NCI-H345 treated with DMSO at 0.1 percent for 48 hours (cell line): ENCODE measurements at regions not wholly inside any gene's neighbourhood (a gene's known extent, or its start where the extent isn't known, plus 50 kb on each side); places are given as distances from the start of the nearest gene placed in this dataset.

Experiments used
- DNase-seq: peaks from one replicate; lab custom pipeline; 2025; ENCODE audit not compliant: unreplicated experiment; lab: John Stamatoyannopoulos, UW

DNA sequence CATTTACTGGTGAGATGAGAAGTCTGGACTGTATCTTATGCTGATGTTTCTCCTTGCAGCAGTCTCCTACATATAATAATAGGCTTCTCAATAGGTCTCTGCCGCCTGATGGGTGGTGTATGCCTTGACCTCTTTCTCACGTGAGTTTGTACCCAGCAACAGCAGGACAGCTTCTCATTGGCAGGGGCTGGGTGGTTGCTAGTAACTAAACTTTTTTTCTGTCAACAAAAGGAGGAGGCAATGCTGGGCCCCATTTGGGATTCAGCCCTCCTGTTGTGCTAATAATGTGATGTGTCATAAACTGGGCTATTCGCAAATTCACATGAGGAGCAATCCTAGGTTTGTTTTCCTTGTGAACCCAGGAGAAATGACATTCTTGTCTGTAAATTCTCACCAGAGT lies 533.6 kb downstream of the GATA3 start:
- DNase-seq = no peak

DNA sequence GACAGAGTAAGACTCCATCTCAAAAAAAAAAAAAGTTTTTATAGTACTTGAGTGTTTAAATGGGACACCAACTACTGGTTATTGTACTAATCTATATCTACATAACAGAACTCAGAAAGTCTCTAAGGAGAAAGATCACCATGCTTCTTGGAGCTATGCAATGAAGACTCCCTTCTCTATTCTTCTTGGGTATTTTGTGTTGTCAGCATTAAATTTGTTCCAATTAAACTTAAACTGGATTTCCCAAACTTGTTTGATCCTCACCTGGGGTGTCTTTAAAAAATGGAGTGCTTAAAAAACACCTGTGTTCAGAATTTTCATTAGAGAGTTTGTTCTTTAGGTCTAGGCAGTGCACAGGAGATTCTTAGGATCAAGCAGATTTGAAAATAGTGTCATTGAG lies 536.0 kb downstream of the GATA3 start:
- DNase-seq = no peak

DNA sequence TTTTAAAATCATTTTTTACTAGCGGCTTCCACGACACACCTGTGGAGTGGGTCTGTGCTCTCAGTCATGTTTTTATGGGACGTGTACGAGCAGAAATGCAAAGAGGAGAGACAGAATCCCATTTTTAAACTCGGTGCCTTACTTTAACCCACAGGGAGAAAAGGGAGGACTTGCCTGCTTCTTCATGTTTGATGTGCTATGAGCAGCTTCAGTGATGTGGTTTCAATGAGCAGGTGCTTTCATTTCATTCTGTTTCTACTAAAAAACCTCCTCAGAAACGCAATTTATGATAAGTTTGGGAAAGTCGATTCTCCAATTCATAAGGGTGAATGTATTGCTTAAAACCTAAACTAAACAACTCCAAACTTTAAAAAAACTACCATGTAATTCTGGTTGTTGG lies 537.2 kb downstream of the GATA3 start:
- no peak for DNase-seq

DNA sequence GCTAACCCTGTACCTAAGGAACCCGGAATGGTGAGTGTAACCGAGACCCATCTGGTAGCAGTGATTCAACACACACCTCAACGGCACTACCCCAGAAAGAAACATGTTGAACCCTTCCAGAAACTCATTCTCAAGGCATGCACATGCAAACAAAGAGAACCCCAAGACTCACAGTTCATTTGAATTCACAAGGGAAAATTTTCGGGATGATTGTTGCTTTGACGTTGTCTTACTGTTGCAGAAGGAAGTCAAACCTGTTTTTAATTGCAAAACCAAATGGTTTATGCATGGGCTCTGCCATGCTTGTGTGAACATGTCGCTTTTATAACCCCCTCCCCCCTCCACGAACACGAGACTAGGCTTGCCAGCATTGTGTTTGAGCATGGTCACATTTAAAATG lies 539.7 kb downstream of the GATA3 start:
- DNase-seq = no peak

DNA sequence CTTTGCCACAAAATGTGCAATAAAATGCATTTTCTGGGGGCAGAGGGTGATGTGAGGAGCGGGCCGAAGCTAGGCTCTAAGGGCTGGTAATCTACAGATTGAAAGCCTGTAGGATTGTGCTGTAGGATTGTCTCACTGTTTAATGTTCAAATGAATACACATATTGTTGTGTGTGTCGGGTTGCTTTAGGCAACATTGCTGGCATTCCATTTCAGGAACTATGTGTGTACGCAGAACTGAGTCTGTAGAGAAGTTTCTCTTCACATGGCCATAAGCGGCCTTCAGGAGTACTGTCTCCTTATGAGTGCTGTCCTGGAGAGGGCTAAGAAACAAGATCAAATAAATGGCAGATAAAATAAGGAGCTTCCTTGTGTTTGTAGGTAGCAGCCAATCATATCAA lies 540.2 kb downstream of the GATA3 start:
- no peak for DNase-seq

DNA sequence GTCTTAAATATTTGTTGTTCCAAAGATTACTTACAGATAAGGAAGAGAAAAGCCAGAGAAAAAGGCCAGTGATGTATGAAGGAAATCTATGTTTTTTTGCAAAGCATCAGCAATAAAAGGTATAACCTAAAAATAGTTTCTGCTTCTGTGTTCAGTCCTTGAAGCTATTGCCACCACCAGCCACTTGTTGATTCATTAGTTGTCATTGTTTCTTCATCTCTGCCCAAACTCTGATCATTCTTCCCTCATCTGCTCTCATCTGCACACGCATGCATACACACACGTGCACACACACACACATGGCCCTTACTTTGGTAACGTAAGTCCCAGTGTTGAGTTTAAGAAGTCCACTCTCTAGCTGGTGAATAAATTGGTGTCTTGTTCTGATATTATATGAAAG lies 540.7 kb downstream of the GATA3 start:
- no peak for DNase-seq

DNA sequence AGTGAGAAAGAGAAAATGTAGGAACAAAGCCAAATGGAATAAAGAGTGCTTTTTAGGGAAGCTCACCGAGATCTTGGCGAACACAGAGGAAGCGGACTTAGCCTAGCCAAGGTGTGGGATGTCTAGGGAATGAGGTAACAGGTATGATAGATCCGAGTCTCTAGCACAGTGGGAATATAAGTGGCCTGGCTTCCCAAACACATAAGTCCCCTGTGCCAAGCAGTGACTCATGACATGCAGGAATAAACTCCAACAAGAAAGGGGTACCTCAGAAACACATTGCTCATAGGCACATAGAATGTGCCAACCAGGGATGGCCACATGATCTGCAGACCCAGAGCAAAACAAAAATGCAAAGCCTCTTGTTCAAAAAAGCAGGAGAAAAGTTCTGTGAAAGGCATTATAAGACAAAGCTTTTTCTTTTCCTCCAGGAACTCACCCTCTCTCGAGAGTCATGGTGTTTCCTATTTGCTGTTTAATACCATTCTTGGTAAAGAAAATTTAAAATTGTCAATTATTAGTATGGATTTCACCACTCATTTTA lies 542.5 kb downstream of the GATA3 start:
- no peak for DNase-seq

DNA sequence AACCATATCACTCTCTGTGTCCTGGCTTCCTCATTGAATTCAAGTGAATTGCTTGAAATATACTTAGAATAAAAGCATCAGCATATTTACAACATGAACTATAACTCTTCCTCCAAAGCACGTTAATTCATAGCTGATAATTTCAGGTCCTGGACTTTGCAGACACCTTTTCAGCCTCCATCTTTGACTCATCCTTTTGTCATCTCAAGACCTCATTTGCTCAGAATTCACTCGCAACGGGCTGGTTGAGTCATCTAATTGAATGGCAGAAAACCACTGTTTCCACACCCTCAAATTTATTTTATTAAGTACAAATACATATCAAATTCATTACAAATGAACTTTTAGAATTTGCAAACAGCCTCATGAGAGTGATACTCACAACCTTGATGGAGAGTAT lies 545.7 kb downstream of the GATA3 start:
- DNase-seq = no peak

DNA sequence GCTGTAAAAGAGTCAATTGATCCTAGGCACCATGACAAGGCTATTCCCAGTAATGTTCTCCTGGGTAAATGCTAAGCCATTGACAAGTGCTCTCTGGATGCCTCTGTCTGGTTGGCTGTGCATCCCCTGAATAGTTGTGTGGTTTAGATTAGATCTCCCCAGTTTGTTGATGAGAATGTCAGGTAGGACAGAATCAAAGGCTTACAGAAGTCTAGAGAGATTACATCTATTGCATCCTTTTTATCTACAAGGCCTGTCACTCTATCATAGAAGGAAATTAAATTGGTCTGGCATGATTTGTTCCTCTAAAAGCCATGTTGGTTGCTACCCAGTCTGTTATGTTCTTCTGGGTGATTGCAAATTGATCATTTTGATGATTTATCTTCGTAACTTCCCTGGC lies 548.3 kb downstream of the GATA3 start:
- no peak for DNase-seq

DNA sequence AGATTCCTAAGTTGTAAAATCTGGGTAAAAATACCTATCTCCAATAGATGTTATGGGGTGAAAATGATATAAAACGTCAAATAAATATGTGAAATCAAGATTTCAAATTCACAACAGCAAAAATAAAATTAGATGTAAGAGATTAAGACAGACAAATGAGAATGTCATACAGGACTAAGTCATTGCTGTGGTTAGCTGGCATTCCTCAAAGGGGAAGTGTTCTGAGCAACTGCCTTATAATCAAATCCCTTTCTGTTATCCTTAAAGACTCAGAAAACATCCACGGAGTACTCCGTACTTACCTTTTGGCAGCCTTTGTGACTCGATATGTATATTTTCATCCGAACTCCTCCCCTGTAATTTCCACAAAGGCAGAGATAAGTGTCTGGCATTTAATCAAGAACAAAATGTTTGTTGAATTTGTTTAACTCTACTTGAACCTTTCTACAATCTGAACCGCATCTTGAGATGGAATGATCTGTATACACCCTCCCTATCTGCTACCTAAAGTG lies 559.6 kb downstream of the GATA3 start:
- DNase-seq = no peak

DNA sequence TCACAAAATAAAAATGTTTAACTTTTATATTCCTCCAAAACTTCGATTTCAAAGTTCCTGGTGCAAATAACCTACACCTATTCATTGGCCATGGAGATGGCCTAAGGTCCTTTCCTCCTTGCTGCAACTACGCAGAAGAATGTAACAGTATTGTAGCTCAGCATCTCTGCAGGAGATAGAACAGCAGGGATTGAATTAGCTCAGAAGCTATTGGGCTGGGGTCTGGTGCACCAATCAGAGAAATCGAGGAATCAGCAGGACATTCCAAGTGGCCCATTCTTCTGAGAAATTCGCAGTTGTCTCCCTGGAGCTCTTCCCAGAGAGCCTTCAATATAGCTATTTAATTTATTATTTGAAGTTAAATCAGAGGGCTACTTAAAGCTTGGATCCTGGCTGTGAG lies 560.6 kb downstream of the GATA3 start:
- no peak for DNase-seq

DNA sequence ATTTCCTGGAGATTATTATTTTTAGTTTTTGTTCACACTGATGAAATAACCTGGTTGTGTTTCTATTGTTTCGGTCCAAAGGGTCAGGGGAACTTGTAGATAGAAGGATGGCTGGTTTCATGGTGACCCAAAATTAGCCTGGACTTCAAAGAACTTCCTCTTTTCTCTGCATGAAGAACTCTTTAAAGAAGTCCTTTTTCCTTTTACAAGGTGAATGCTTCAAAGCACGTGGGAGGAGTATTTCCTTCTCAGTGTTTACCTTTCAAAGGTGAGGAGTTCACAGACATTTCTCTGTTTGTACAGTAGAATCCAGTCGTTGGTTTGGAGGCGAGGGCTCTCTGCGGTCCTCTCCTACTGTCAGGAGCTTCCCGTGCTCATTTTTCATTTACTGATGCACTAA lies 561.7 kb downstream of the GATA3 start:
- DNase-seq = no peak

DNA sequence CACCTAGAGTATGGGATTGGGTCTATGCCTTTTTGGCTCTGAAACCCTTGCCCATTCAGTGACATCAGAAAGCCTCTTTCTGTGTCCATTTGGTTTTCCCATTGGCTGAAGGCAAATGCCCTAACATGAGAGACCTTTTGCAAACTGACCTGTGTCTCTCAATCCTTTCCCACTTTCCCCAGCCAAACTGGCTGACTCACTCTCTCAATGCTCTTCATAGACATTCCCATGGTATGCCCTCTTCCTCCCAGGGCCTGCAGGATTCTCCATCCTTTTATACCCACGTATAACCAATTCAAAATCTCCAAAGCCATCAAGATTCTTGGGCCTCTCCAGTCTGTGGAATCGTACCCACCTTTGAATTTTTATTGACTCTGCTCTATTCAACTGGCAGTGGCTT lies 563.3 kb downstream of the GATA3 start:
- DNase-seq = no peak

DNA sequence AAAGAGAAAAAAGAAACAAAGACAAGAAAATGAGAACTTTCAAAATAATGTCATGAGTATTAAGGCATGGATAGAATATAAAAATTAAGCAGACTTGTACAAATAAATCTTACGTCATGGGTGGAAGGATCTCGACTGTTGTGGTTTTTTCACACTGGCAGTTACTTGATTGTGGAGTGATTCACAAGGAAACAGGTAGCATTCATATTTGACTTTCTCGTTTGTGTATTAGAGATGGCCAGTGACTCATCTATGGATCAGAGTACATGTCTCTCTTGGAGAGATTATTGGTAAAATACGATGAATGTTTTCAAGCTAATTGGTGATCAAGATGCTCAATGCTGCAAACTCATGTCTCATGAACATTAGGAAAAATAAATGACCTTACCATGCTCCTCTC lies 564.3 kb downstream of the GATA3 start:
- no peak for DNase-seq

DNA sequence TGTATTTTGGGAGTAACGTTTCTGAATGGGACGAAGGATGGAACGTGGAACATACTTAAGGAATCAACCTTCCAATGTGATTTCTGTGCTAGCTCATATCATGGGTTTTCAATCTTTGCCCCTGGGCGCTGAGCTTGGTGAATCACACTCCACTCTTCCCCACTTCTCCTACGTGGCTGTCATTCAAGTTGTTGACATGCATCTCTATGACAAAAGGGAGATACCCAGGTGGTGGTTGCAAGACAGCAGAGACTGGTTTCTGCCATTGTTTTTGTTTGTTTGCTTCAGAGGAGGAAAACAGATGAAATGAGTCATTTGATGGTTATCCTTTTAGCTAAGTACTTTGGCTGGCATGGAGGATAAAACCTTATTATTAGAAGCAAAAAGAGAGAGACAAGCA lies 573.9 kb downstream of the GATA3 start:
- no peak for DNase-seq

DNA sequence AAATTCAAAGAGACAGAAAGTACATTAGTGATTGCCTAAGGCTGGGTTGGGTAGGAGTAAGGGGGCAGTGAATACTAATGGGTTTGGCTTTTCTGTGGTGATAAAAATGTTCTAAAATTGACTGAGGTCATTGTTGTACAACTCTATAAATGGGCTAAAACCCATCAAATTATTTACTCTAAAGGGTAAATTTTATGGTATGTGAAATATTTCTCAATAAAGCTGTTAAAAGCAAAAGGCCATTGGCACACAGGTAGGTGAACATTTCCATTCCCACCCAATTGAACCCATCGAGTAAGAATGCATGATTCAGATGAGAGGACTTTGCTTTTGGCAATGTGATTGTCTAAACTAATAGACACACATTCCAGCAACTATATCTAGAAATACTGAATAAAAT lies 579.4 kb downstream of the GATA3 start:
- DNase-seq = no peak

DNA sequence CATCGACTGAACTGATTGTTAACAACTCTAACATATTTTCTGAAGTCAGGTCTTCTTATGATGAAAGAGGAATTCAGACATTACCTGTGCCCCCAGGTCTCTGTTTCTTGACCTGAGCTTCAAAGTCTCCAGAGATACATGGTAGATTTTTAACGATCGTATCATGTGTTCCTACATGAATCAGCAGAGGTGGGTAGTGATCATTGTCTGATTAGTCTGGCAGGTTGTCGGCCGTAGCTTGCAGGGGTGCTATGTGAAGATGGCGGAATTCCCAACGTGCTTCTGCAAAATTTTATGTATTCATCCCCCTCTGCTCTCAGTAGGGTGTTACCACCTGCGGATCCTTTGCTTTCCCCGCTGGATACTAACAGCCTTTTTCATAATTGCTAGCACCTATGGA lies 581.9 kb downstream of the GATA3 start:
- no peak for DNase-seq

DNA sequence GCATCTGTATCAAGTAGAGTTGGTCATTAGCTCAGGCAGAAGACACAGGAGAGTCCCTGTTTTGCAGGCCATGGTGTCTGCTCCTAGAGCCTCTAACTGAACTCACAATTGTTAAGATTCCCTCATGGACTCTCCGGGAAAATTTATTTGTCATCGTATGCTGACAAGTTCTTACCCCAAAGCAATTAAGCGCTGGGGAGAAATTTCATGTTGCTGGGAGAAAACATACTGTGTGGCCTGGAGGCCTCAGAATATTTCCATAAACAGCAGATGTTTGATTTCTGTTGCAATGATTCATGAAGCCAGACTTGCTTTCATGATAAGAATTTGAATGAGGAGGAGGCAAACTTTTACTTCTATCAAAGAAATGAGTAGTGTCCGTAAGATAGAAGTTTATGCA lies 583.2 kb downstream of the GATA3 start:
- no peak for DNase-seq

DNA sequence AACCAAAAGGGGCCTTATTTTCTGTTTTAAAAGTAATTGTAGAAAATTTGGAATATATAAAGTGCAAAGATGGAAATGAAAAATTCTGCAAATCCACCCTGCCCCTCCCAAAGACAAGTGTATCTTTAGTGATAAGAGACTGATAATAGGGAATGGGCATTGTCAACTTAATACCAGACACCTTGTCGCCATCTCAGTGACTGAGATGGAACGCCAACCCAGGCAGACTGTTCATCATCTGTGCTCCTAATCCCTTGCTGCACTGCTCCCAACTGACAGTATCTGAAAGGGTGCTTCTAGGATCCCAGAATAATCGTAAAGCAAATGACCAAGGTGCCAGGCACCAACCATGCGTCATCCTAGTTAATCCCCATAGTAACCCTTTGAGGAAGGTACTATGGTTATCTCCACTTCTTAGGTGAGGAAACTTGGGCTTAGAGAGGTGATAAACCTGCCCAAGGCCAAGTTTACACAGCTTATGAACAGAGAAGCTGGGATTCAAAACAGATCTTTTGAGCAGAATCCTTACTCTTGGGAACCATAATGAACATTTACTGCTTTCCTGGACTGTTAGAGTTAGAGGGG lies 583.7 kb downstream of the GATA3 start:
- DNase-seq = no peak

DNA sequence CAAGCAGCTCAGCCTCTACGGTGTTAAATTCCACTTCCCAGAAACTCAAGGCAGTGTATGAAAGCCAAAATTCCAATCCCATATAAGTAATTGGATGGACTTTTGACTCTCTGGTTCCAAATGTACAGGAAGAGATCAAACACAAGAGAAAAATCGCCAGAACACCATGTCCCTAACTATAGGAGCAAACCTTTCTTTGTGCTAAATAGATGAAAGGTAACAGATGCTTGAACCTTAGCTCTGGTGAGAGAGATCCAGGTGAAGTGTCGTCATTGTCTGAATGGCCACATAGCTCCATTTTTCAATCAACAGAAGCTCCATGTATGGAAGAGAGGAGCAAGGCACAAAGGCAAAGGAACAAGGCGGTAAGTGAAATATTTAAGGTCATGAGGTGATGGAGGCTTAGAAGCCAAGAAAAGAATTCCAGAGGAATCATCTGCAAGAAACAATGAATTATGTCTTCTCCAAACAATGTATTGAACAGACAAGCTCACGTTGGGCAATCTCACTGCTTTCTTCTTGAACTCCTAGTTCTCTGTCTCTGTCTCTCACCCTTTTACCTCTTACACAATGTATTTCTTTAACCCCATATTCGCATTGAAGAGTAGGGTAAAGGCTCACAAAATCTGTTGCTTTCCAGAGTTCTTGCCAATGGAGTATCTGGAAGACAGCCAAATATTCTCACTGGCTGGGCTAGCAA lies 585.1 kb downstream of the GATA3 start:
- no peak for DNase-seq

DNA sequence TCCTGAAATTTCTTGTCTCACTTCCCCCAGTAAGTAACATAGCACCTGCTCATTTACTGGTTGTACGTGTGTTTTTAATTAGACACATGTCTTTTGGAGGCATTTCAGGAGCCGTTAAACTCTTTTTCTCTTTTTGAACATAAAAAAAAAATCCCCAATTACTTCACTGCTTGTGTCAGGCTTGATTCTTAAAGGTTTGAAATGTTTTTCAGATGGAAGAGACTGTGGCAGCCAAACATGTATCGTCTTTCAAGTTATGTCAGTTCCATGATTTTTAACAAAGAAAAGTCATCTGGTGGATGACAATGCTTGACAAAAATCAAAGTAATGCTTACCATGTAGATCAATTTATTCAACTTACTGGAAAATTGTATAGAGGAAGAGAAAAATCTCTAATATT lies 585.8 kb downstream of the GATA3 start:
- no peak for DNase-seq

DNA sequence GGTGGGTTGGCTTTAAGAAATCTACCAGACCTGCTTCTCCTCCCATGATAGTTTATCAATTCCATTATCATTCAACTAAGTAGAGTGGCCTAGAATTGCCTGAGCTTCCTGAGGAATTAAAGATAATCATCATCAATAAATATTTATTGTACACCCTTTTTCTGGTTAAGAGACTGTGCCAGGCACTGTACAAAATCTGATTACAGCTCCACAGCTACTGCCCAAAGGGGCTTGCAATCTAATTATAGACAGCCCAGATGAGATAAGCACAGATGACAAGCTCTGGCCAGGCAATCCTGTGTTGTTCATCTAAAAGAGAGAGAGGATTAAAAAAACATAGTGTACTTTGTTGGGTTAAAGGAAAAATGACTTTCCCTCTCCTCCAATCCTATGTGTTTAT lies 586.4 kb downstream of the GATA3 start:
- DNase-seq = no peak

DNA sequence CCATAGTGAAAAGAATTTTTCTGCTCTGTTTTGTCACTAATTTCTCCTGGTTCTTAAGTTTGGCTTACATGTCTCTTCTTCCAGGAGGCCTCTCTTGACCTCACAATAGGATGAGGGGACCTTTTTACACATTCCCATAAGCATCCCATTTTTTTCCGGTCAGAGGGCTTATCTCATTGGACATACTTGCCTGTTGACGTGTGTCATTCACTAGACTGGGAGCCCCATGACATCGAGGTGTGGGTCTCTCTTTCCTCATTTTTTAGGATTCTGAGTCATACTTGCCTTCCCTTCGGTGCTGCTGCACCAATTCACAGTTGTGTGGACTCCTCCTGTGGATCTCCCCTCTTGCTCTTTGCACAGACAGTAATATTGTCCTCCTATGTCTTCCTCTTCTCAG lies 601.8 kb downstream of the GATA3 start:
- no peak for DNase-seq
